ENCODE measurements at regions not wholly inside any gene's neighbourhood (a gene's known extent, or its start where the extent isn't known, plus 50 kb on each side); places are given as distances from the start of the nearest gene placed in this dataset.

DNA sequence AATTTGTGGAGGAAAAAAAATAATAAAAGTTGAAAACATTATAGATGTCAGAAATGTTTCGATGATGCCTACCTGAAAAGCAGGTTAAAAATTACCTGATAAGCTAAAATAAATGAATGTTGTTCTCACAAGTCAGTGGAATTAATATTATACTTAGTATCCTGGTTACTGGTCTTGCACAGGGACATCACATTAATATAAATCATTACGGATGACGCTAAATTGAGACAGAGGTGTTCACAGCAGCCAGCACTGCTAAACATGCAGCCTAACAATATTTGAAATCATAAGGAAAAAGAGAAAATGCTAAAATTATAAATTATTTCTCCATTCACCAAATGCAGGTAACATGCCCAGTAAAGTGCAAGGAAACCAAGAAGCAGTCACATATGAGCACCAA lies 1130.0 kb downstream of the STPG2 start:
- Histone ChIP-seq H3K9ac (ENCODE audit: extremely low read depth, low read length, poor library complexity, severe bottlenecking) (no peak overlapping the region), H3K36me3 (ENCODE audit: control insufficient read depth, insufficient read depth, low read length) (no peaks in the 10 kb centered on the region), H3K27me3 (ENCODE audit: control insufficient read depth, insufficient read depth, low read length, poor library complexity, severe bottlenecking) (no peaks in the 10 kb centered on the region), H3K9me3 (ENCODE audit: control insufficient read depth, low read length) (no peaks in the 10 kb centered on the region), H3K4me1 (ENCODE audit: control insufficient read depth, insufficient read depth, low read length) (no peaks in the 10 kb centered on the region), H3K4me3 (ENCODE audit: low read length) (no peak overlapping the region), H3K27ac (ENCODE audit: low read depth, low read length) (no peak overlapping the region)
- Mint-ChIP-seq H3K4me3 (no peak overlapping the region), H3K4me1 (peaks cover 4% of the 10 kb centered on the region), H3K36me3 (ENCODE audit: low read depth) (no peaks in the 10 kb centered on the region), H3K9me3 (no peaks in the 10 kb centered on the region), H3K27ac (no peak overlapping the region), H3K27me3 (ENCODE audit: insufficient read depth) (no peaks in the 10 kb centered on the region)
- no peak for TF ChIP-seq CTCF (conservative IDR thresholded peaks at IDR 0.05)
- no peak for DNase-seq
- 98 to 100% methylated on average over 1 to 3 of the region's 3 CpGs for WGBS, 2 experiments (ENCODE audit: insufficient coverage in 1 of 2, insufficient read length in 1 of 2)

- Mint-ChIP-seq H3K4me3 (no peak overlapping the region), H3K36me3 (ENCODE audit: low read depth) (no peaks in the 10 kb centered on the region), H3K4me1 (peaks cover 4% of the 10 kb centered on the region), H3K9me3 (no peaks in the 10 kb centered on the region), H3K27me3 (ENCODE audit: insufficient read depth) (no peaks in the 10 kb centered on the region), H3K27ac (no peak overlapping the region)
- H3K36me3 ChIP-seq (ENCODE audit: control insufficient read depth, insufficient read depth, low read length), result no peaks in the 10 kb centered on the region
- H3K4me3 ChIP-seq (ENCODE audit: low read length), result no peak overlapping the region
- no peak for TF ChIP-seq CTCF (conservative IDR thresholded peaks at IDR 0.05)
- DNase-seq, result no peak
- no peaks in the 10 kb centered on the region for H3K9me3 ChIP-seq (ENCODE audit: control insufficient read depth, low read length)
- H3K4me1 ChIP-seq (ENCODE audit: control insufficient read depth, insufficient read depth, low read length), result no peaks in the 10 kb centered on the region
- 97 to 100% methylated on average over 1 to 2 of the region's 2 CpGs for WGBS, 2 experiments (ENCODE audit: insufficient coverage in 1 of 2, insufficient read length in 1 of 2)
- H3K27me3 ChIP-seq (ENCODE audit: control insufficient read depth, insufficient read depth, low read length, poor library complexity, severe bottlenecking), result no peaks in the 10 kb centered on the region
- H3K27ac ChIP-seq (ENCODE audit: low read depth, low read length), result no peak overlapping the region
- H3K9ac ChIP-seq (ENCODE audit: extremely low read depth, low read length, poor library complexity, severe bottlenecking), result no peak overlapping the region
These were observed 1129.6 kb downstream of the STPG2 start for GRCh38 chr4:97013711-97014110.

DNA sequence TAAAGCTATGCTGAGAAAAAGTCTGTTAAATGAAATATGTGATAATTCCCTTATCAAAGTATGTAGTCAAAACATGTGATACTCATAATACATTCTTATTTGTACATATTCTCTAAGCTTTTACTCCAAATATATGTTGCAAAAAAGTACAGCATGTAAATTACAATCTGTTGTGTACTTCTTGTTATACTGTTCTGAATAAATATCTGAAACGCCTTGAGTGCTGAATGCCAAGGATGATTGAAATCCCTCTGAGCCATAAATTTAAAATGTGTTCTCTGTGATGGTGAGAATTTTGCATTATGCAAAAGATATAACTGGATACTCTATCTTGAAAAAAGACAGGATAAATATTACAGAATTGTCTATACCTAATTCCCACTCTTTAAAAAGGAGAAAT lies 1128.0 kb downstream of the STPG2 start:
- Histone ChIP-seq H3K36me3 (ENCODE audit: control insufficient read depth, insufficient read depth, low read length) (no peaks in the 10 kb centered on the region), H3K9ac (ENCODE audit: extremely low read depth, low read length, poor library complexity, severe bottlenecking) (no peak overlapping the region), H3K27ac (ENCODE audit: low read depth, low read length) (no peak overlapping the region), H3K4me3 (ENCODE audit: low read length) (no peak overlapping the region), H3K9me3 (ENCODE audit: control insufficient read depth, low read length) (no peaks in the 10 kb centered on the region), H3K4me1 (ENCODE audit: control insufficient read depth, insufficient read depth, low read length) (no peaks in the 10 kb centered on the region), H3K27me3 (ENCODE audit: control insufficient read depth, insufficient read depth, low read length, poor library complexity, severe bottlenecking) (no peaks in the 10 kb centered on the region)
- Mint-ChIP-seq H3K4me3 (no peak overlapping the region), H3K9me3 (no peaks in the 10 kb centered on the region), H3K27ac (no peak overlapping the region), H3K27me3 (ENCODE audit: insufficient read depth) (no peaks in the 10 kb centered on the region), H3K4me1 (peaks cover 4% of the 10 kb centered on the region), H3K36me3 (ENCODE audit: low read depth) (no peaks in the 10 kb centered on the region)
- WGBS, 2 experiments (ENCODE audit: insufficient coverage in 1 of 2, insufficient read length in 1 of 2), result 97% methylated on average over 1 of the region's 1 CpG; no CpG with 5 or more reads in 1 of the 2 experiments
- DNase-seq, result no peak
- TF ChIP-seq CTCF (conservative IDR thresholded peaks at IDR 0.05), result no peak
